Activated T-cell treated with anti-CD3 and anti-CD28 coated beads, Interleukin-2, amount 50 U/mL, for 4 hours (primary cell): ENCODE measurements at regions not wholly inside any gene's neighbourhood (a gene's known extent, or its start where the extent isn't known, plus 50 kb on each side); places are given as distances from the start of the nearest gene placed in this dataset.
"Not testable (repeated sequence)": the region's sequence is repeated elsewhere in the genome, so short reads cannot be mapped to it uniquely, and the experiment has no call there.

Source experiments
- ATAC-seq, 2 donors: fragments of 200-7000 bp; cut with Tn5 transposase; one replicate each; pipeline ENCODE4 v1.10.0; 2021
- DNase-seq: peaks from one replicate; pipeline ENCODE4 v3.0.0-alpha.2; 2020
- H3K27me3 Mint-ChIP-seq: one replicate; pipeline ENCODE4 v1.8.0; 2021; ENCODE audit warnings: low read depth, mixed read lengths
- H3K36me3 Mint-ChIP-seq: one replicate; pipeline ENCODE4 v1.8.0; 2022; ENCODE audit warnings: mixed read lengths; ENCODE audit not compliant: insufficient read depth
- H3K4me1 Mint-ChIP-seq: one replicate; pipeline ENCODE4 v1.8.0; 2021; ENCODE audit warnings: low read depth, mixed read lengths
- H3K4me3 Mint-ChIP-seq: one replicate; pipeline ENCODE4 v1.8.0; 2021; ENCODE audit warnings: mild to moderate bottlenecking, moderate library complexity, mixed read lengths
- H3K9me3 Mint-ChIP-seq: one replicate; pipeline ENCODE4 v1.8.0; 2021; ENCODE audit warnings: mixed read lengths

DNA sequence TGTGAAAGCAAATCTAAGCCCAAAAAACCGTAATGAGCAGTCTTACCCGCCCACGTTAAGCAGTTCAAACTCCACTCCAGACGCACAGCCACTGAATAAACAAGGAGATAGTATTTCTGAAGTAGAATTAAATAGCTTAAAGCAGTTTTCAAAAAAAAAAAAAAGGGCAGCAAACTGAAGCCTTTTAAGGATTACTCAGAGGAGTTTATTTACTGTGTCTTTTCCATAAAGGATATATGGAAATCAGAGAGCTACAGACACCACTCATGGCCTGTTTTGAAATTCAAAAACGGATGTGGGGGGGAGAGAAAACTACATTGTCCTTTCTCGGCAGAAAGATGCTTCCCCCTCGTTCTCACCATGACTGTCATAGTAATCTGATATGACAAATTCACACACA lies 83.7 kb upstream of the IRX1 start:
- no peak for ATAC-seq

DNA sequence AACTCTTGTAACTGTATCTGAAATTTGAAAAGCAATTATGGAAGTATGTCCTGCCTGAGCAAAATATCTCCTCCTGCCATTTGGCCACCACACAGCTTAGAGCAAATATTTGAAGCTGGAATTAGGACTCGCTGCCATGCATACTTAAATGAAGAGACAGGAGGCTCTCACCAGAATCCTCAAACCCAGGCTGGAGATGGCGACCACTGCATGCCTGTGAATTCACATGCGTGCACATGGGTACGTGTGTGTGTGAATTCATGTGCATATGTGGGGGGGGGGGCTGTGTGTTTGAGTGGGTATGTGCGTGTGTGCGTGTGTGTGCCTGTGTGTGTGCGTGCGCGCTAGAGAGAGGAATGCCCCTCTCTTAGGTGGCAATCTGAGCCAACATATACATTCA lies 84.1 kb upstream of the IRX1 start:
- no peak for ATAC-seq
- Mint-ChIP-seq H3K36me3 (no peaks in the 10 kb centered on the region), H3K27me3 (no peaks in the 10 kb centered on the region), H3K4me1 (no peaks in the 10 kb centered on the region), H3K9me3 (peaks cover 12% of the 10 kb centered on the region), H3K4me3 (no peak overlapping the region)
- no peak for DNase-seq

More for the DNA sequence above, 83.7 kb upstream of the IRX1 start:
- Mint-ChIP-seq H3K36me3 (no peaks in the 10 kb centered on the region), H3K9me3 (peaks cover 11% of the 10 kb centered on the region), H3K4me1 (no peaks in the 10 kb centered on the region), H3K27me3 (no peaks in the 10 kb centered on the region), H3K4me3 (no peak overlapping the region)
- no peak for DNase-seq

DNA sequence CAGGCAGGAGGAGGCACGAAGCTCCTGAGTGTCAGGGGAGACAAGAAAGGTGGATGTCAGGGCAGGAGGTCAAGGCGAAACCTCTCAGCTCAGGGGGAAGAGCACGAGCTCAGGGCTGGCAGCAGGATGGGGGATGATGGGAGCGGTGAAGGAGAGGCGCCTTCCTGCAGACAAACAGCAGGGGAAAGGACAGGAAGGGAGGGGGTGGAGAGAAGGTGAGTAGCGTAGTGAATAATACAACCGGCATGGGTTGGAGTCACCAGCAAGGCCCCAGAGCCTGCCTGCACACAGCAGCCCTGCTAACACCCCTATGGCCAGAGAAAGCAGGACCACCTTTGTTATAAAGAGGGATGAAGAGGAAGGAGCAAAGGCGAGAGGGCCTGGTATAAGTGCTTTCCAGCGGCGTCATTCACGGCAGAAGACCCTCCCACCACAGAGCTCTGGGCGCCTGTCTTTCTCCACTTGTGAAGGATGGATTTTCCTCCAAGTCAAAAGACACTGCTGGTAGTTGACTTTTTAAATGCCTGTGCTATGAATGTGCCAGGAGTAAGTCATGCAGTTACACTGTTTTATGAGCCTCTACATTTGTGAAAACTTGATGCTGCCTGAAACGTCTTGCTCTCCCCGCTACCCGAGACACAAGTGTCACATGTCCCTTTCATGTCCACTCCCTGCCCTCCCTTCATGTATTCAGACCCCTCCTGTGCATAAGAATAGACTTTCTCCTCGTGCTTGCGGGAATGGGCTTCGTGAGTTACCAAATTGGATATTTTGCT lies 84.8 kb upstream of the IRX1 start:
- no peak overlapping the region for H3K4me3 Mint-ChIP-seq
- peaks cover 12% of the 10 kb centered on the region for H3K9me3 Mint-ChIP-seq
- DNase-seq (no peak), ATAC-seq (no peak)
- no peaks in the 10 kb centered on the region for H3K36me3 Mint-ChIP-seq
- no peaks in the 10 kb centered on the region for H3K27me3 Mint-ChIP-seq
- H3K4me1 Mint-ChIP-seq = no peaks in the 10 kb centered on the region

DNA sequence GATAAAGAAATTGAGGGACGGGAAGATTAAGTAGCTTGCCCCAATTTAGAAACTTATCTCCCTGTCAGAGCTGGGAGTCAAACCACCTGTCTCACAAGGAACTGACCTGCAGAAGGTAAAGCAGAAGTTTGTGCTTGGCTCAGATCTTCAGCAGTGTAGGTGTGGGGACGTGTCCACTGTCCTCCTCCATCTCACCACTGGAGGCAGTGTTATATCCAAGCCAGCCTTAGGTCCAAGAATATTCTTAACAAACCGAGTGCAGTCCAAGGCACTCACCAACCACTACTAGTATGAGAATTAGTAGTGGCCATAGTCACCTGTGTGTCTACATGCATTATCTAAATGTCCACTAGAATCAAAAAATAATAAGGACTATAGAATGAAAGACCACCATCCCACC lies 86.3 kb upstream of the IRX1 start:
- no peaks in the 10 kb centered on the region for H3K27me3 Mint-ChIP-seq
- no peak overlapping the region for H3K4me3 Mint-ChIP-seq
- no peaks in the 10 kb centered on the region for H3K4me1 Mint-ChIP-seq

DNA sequence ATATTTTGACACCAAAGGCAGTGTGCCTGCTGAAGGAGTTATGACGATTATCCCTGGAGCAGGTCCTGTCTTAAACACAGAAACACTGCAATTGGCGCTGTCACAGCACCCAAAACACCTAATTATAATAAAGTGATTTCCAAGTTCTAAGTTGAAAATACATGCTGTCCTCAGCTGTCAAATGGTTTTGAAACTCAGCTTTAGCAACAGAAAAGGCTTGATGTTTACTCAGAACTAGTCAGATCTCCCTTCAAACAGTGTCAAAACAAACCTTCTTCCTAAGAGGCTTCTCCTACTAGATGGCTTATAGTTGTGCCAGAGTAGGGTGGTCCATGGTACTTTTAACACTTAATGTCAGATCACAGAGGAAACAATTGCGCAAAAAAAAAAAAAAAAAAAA lies 87.2 kb upstream of the IRX1 start:
- Mint-ChIP-seq H3K36me3 (no peaks in the 10 kb centered on the region), H3K27me3 (no peaks in the 10 kb centered on the region), H3K9me3 (peaks cover 18% of the 10 kb centered on the region), H3K4me1 (no peaks in the 10 kb centered on the region), H3K4me3 (no peak overlapping the region)
- ATAC-seq = no peak
- no peak for DNase-seq

More for the DNA sequence above, 86.3 kb upstream of the IRX1 start:
- H3K9me3 Mint-ChIP-seq = peaks cover 18% of the 10 kb centered on the region
- H3K36me3 Mint-ChIP-seq = no peaks in the 10 kb centered on the region
- ATAC-seq = no peak
- DNase-seq = no peak

DNA sequence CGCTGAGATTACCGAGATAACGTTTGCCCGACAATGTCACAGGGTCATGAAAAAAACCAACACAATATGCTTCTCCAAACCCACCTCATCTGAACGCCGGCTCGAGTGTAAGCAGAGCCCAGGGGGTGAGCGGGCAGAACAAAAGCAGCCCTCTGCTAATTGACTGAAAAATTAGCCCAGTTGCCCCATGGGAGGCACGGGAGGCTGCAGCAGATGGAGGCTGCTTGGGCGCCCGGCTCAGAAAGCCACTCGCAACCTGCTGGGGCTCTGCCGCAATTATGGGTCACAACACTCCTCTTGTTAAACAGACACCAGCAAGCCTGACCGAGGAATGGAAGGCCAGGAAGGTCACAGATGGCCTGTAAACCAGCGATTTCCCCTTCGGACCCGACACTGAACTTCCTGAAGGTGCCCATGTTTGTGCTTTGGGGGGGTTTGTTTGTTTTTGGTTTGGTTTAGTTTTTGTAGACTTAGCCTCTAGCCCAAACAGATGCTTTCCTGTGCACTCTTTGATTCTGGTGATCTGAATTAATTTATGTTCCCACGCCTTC lies 104.6 kb upstream of the IRX1 start:
- Mint-ChIP-seq H3K36me3 (no peaks in the 10 kb centered on the region), H3K4me3 (no peak overlapping the region), H3K27me3 (no peaks in the 10 kb centered on the region), H3K4me1 (no peaks in the 10 kb centered on the region), H3K9me3 (peaks cover 12% of the 10 kb centered on the region)
- ATAC-seq (no peak), DNase-seq (no peak)

DNA sequence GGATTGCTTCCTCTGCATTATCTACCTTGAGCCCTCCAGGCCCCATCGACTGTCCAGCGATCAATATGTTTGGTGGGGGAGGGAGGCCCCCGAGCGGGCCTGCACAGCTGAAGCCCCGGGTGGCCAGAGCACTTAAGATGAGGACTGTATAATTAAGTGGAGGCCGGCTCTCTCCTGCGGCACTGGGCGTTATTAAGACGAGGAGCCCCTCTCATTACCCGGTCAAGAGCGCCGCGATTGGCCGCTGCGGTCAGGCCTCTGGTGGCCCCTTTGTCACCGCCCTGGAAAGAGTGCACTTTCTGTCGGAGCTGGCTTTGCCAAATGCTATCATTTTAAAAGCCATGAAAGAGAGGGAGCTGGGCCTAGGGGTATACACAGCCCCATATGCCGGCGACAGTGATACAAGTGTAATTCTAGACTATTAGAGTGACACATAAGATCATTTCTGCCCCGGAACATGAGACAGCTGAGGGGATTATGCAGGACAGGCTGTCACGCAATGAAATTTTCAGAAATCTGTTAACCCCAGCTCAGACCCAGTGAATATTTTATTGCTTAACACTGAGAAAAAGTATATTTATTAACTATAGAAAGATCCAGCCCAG lies 106.3 kb upstream of the IRX1 start:
- no peak for ATAC-seq

DNA sequence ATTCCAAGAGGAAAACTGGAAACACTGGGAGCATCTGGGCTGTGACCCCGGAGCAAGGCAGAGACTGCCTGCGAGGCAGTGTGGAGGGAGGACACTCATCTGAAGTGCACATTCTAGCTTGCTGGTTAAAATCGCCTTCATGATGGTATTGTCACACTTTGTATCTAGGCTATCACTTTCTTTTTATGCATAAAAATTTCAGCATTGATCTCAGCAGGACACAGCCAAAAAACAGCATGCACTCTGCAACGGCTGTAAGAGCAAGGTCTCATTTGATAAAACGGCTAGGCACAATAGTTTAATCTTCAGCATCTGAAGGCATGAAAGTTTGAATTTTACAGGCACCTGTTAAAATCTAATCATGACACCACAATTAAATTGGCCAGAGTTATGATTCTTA lies 110.8 kb upstream of the IRX1 start:
- no peak overlapping the region for H3K4me3 Mint-ChIP-seq
- DNase-seq (no peak), ATAC-seq (no peak)
- H3K4me1 Mint-ChIP-seq = no peaks in the 10 kb centered on the region
- no peaks in the 10 kb centered on the region for H3K36me3 Mint-ChIP-seq
- H3K9me3 Mint-ChIP-seq = peaks cover 16% of the 10 kb centered on the region
- no peaks in the 10 kb centered on the region for H3K27me3 Mint-ChIP-seq

More for the DNA sequence above, 106.3 kb upstream of the IRX1 start:
- Mint-ChIP-seq H3K4me1 (no peaks in the 10 kb centered on the region), H3K36me3 (no peaks in the 10 kb centered on the region), H3K9me3 (peaks cover 4% of the 10 kb centered on the region), H3K4me3 (no peak overlapping the region), H3K27me3 (no peaks in the 10 kb centered on the region)
- DNase-seq = no peak

DNA sequence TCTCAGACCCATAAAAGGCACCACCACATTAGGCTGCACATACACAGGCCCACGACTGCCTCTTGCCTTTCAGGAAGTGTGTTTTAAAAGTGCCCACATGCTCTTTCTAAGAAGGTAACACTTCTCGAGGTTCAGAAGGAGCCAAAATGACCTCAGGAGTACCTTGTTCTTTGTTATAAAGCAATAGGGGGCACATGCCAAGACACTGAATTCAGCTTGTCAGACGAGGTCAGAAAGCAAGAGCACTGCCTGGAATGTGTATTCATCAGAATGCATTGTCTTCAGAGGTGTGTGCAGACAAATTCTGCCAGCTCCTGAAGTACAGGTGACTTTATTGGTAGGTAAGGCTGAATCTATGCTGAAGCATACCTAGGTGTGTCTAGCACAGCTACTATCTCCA lies 114.5 kb upstream of the IRX1 start:
- H3K27me3 Mint-ChIP-seq = no peaks in the 10 kb centered on the region
- ATAC-seq (no peak), DNase-seq (no peak)
- H3K36me3 Mint-ChIP-seq = no peaks in the 10 kb centered on the region
- no peaks in the 10 kb centered on the region for H3K4me1 Mint-ChIP-seq
- peaks cover 13% of the 10 kb centered on the region for H3K9me3 Mint-ChIP-seq
- H3K4me3 Mint-ChIP-seq = no peak overlapping the region

DNA sequence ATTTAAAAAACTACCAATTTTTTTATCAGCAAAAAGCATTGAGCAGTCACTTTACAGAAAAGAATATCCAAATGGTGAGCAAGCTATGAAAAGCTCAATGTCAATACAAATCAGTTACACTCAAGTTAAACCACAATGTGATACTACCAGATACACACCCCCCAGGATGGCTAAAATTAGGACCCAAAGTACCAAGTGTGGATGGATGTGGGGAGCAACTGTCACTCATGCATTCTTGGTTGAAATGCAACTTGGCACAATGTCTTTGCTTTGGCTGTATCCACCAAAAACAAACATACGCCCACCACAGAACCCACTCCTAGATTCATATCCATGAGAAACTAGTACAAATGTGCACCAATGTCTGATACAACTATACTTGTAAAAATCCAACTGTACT lies 120.0 kb upstream of the IRX1 start:
- Mint-ChIP-seq H3K4me1 (no peaks in the 10 kb centered on the region), H3K9me3 (peaks cover 5% of the 10 kb centered on the region), H3K4me3 (no peak overlapping the region), H3K27me3 (no peaks in the 10 kb centered on the region), H3K36me3 (no peaks in the 10 kb centered on the region)
- no peak for DNase-seq
- no peak for ATAC-seq

DNA sequence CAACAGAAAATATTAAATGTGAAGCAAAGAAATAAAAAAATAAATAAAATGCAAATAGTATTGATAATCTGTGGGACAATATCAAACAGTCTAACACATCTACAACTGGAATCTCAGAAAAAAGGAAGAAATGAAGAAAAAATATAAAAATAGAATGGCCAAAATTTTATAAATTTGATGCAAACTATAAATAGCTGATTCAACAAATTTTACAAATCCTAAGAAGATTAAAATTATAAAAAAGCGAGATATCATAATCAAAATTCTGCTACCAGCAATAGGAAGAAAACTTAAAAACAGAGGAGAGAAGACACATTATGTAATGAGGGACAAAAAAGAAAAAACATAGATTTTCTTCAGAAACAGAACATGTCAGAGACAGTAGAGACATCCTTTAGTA lies 129.2 kb upstream of the IRX1 start:
- H3K9me3 Mint-ChIP-seq = peaks cover 4% of the 10 kb centered on the region
- DNase-seq = no peak
- H3K4me3 Mint-ChIP-seq = no peak overlapping the region
- no peak for ATAC-seq
- H3K4me1 Mint-ChIP-seq = no peaks in the 10 kb centered on the region
- no peaks in the 10 kb centered on the region for H3K27me3 Mint-ChIP-seq
- H3K36me3 Mint-ChIP-seq = no peaks in the 10 kb centered on the region

DNA sequence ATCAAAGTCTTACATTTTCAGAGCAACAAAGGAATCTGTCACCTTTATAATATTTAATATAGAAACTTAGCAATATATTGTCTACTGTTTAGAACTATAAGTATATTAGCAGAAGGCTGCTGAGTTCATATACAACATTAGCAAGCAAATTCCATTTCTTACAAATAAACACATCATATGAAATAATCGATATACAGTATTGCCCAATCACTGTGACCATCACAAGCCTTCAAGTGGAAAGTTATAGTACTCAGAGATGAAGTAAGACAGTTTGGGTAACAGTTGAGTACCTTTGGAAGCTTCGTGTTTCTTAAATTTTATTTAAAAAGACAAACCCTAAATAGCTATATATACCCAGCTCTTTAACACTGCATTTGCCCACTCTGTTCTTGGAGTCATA lies 135.2 kb upstream of the IRX1 start:
- ATAC-seq (no peak), DNase-seq (no peak)
- Mint-ChIP-seq H3K9me3 (no peaks in the 10 kb centered on the region), H3K4me1 (no peaks in the 10 kb centered on the region), H3K4me3 (no peak overlapping the region), H3K36me3 (no peaks in the 10 kb centered on the region), H3K27me3 (no peaks in the 10 kb centered on the region)

DNA sequence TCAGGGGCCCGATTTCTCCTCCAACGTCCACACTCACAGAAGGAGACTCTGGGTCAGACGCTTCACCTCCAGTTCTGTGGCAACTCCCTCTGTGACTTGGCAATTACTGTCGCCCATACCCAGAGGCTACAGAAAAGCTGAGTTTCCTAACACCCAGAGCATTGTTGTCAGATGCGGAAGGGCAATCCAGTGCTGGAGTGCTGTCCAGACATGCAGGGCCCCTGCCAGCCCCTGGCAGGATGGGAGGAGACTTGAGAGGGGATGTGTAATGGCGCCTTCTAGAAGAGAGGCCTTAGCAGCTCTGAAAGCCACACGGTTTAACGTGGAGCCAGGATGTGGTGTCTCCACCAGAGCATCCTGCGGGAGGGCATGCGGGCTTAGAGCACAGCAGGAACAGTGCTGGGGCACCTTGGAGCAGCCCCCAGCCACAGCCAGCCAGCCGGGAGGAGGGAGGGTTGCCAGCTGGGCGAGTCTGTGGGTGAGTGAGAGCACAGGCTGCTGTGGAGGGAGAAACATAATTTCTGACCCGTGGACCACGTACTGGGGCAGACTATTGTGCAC lies 139.4 kb upstream of the IRX1 start:
- Mint-ChIP-seq H3K27me3 (no peaks in the 10 kb centered on the region), H3K4me3 (no peak overlapping the region)
- no peak for ATAC-seq

DNA sequence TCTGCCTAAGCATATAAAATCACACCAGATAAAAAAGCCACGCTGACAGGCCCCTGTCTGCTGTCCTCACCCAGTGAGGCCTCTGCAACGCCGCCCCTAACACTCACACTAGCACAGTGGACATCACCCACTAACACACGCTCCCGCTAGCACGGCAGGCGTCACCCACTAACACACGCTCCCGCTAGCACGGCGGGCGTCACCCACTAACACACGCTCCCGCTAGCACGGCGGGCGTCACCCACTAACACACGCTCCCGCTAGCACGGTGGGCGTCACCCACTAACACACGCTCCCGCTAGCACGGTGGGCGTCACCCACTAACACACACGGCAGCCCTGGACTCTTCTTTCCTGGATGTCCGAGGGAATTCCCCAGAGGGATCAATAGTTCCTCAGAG lies 141.6 kb upstream of the IRX1 start:
- ATAC-seq, H3K9me3 Mint-ChIP-seq, H3K4me3 Mint-ChIP-seq, H3K27me3 Mint-ChIP-seq, H3K36me3 Mint-ChIP-seq, DNase-seq, H3K4me1 Mint-ChIP-seq: not testable (repeated sequence)

More for the DNA sequence above, 139.4 kb upstream of the IRX1 start:
- no peaks in the 10 kb centered on the region for H3K4me1 Mint-ChIP-seq
- H3K36me3 Mint-ChIP-seq = no peaks in the 10 kb centered on the region
- DNase-seq = no peak
- no peaks in the 10 kb centered on the region for H3K9me3 Mint-ChIP-seq

DNA sequence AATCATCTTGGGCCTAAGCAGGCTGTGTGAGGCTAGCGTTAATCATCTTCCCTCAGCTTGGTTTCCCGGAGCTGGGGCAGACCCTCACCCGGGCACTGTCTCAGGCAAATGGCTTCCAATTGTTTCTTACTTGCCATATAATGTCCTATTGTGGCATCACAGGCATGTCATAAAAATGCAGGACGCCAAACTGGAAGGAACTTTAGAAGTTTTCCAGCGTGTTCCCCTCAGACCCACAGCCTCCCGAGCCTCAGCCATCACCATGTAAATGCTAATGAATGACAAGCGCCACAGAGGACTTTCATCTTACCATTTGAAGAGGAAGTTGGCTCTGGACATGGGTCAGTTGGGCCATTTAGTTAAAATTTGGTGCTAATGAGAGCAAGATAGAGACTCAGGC lies 143.0 kb upstream of the IRX1 start:
- DNase-seq (no peak), ATAC-seq (no peak)
- Mint-ChIP-seq H3K36me3 (no peaks in the 10 kb centered on the region), H3K4me3 (no peak overlapping the region), H3K27me3 (no peaks in the 10 kb centered on the region), H3K9me3 (peaks cover 4% of the 10 kb centered on the region), H3K4me1 (no peaks in the 10 kb centered on the region)
